DOHH2 (cell line): ENCODE measurements at regions not wholly inside any gene's neighbourhood (a gene's known extent, or its start where the extent isn't known, plus 50 kb on each side); places are given as distances from the start of the nearest gene placed in this dataset.
"Not testable (repeated sequence)": the region's sequence is repeated elsewhere in the genome, so short reads cannot be mapped to it uniquely, and the experiment has no call there.

Source experiments
- H3F3A ChIP-seq: fragments of 200-600 bp; sonication (generic), shearing (Covaris generic); 2 replicates; pipeline ENCODE4 v1.6.0; 2016; ENCODE audit warnings: antibody characterized with exemption, mild to moderate bottlenecking; ENCODE audit not compliant: control insufficient read depth, insufficient read depth
- H3K27ac ChIP-seq: fragments of 200-600 bp; sonication (generic); 2 replicates; pipeline ENCODE4 v1.5.1; 2014; ENCODE audit warnings: low read depth, mild to moderate bottlenecking, low read length, moderate library complexity
- H3K27me3 ChIP-seq: fragments of 200-600 bp; sonication (generic); 2 replicates; pipeline ENCODE4 v1.6.1; 2014; ENCODE audit warnings: mild to moderate bottlenecking, low read length, mixed read lengths; ENCODE audit not compliant: control insufficient read depth
- H3K36me3 ChIP-seq: fragments of 200-600 bp; sonication (generic); 2 replicates; pipeline ENCODE4 v1.6.1; 2014; ENCODE audit warnings: mild to moderate bottlenecking, low read length, moderate library complexity, mixed read lengths; ENCODE audit not compliant: control insufficient read depth
- H3K4me1 ChIP-seq: fragments of 200-600 bp; sonication (generic); 2 replicates; pipeline ENCODE4 v1.6.1; 2014; ENCODE audit warnings: mild to moderate bottlenecking, low read length, mixed read lengths; ENCODE audit not compliant: control insufficient read depth
- H3K4me2 ChIP-seq: fragments of 200-600 bp; sonication (generic); 2 replicates; pipeline ENCODE4 v1.6.0; 2014; ENCODE audit warnings: mild to moderate bottlenecking, low read length, moderate library complexity
- H3K4me3 ChIP-seq: fragments of 200-600 bp; sonication (generic); 2 replicates; pipeline ENCODE4 v1.5.1; 2014; ENCODE audit warnings: mild to moderate bottlenecking, low read length, mixed read lengths
- H3K79me2 ChIP-seq: fragments of 200-600 bp; sonication (generic); 2 replicates; pipeline ENCODE4 v1.6.1; 2014; ENCODE audit warnings: mild to moderate bottlenecking, low read length, mixed read lengths; ENCODE audit not compliant: control insufficient read depth
- H3K9me2 ChIP-seq: fragments of 200-600 bp; sonication (generic); replicated peaks from 2 replicates; pipeline ENCODE4 v1.6.1; 2014; ENCODE audit warnings: mild to moderate bottlenecking, low read length, mixed read lengths; ENCODE audit not compliant: control insufficient read depth
- H3K9me3 ChIP-seq: fragments of 200-600 bp; sonication (generic); 2 replicates; pipeline ENCODE4 v1.6.1; 2014; ENCODE audit warnings: antibody characterized with exemption, low read length, mixed read lengths; ENCODE audit not compliant: control insufficient read depth, insufficient read depth
- H4K20me1 ChIP-seq: fragments of 200-600 bp; sonication (generic); 2 replicates; pipeline ENCODE4 v1.6.0; 2014; ENCODE audit warnings: low read depth, mild to moderate bottlenecking, antibody characterized with exemption, low read length, moderate library complexity; ENCODE audit not compliant: control insufficient read depth, insufficient read depth
- CTCF ChIP-seq: fragments of 200-600 bp; sonication (generic); IDR thresholded peaks from one replicate; pipeline ENCODE4 v1.5.1; 2014; ENCODE audit warnings: antibody characterized with exemption, mild to moderate bottlenecking, low read depth, low read length; ENCODE audit not compliant: poor library complexity, severe bottlenecking
- EZH2phosphoT487 ChIP-seq: fragments of 200-600 bp; sonication (generic); IDR thresholded peaks from 2 replicates; pipeline ENCODE4 v1.6.1; 2017; ENCODE audit warnings: borderline replicate concordance, mild to moderate bottlenecking, antibody characterized with exemption, low read length, moderate library complexity, mixed read lengths

GRCh38 chr19:5245631-5246553, 94.7 kb downstream of the PTPRS start:
- Histone ChIP-seq H3K9me2 (no peaks in the 10 kb centered on the region), H4K20me1 (no peaks in the 10 kb centered on the region), H3K79me2 (no peaks in the 10 kb centered on the region), H3F3A (no peaks in the 10 kb centered on the region), H3K27ac (no peak overlapping the region), H3K36me3 (no peaks in the 10 kb centered on the region), H3K4me1 (no peaks in the 10 kb centered on the region), H3K9me3 (no peaks in the 10 kb centered on the region), H3K4me3 (no peak overlapping the region), H3K4me2 (no peak overlapping the region), H3K27me3 (no peaks in the 10 kb centered on the region)
- TF ChIP-seq EZH2phosphoT487 (no peak), CTCF (no peak)

GRCh38 chr19:5244351-5244750, 96.3 kb downstream of the PTPRS start:
- Histone ChIP-seq H3K27me3 (no peaks in the 10 kb centered on the region), H3K27ac (no peak overlapping the region), H4K20me1 (no peaks in the 10 kb centered on the region), H3K4me3 (no peak overlapping the region), H3K36me3 (no peaks in the 10 kb centered on the region), H3K9me2 (no peaks in the 10 kb centered on the region), H3K9me3 (no peaks in the 10 kb centered on the region), H3K4me2 (no peak overlapping the region), H3F3A (no peaks in the 10 kb centered on the region), H3K4me1 (no peaks in the 10 kb centered on the region), H3K79me2 (no peaks in the 10 kb centered on the region)
- TF ChIP-seq CTCF, result no peak
- no peak for TF ChIP-seq EZH2phosphoT487

GRCh38 chr19:5243878-5244277, 96.7 kb downstream of the PTPRS start:
- Histone ChIP-seq H3K9me2 (no peaks in the 10 kb centered on the region), H3K27ac (no peak overlapping the region), H3K4me1 (no peaks in the 10 kb centered on the region), H3K36me3 (no peaks in the 10 kb centered on the region), H3K27me3 (no peaks in the 10 kb centered on the region), H4K20me1 (no peaks in the 10 kb centered on the region), H3K4me2 (no peak overlapping the region), H3K4me3 (no peak overlapping the region), H3K79me2 (no peaks in the 10 kb centered on the region), H3F3A (no peaks in the 10 kb centered on the region), H3K9me3 (no peaks in the 10 kb centered on the region)
- TF ChIP-seq CTCF (no peak), EZH2phosphoT487 (no peak)

GRCh38 chr19:5241896-5242295, 98.7 kb downstream of the PTPRS start:
- H3K27me3 ChIP-seq, H3K4me1 ChIP-seq, H3K9me2 ChIP-seq, H3K36me3 ChIP-seq, H3K27ac ChIP-seq, H3K4me3 ChIP-seq, H4K20me1 ChIP-seq, H3K4me2 ChIP-seq, H3K79me2 ChIP-seq, H3F3A ChIP-seq, H3K9me3 ChIP-seq: not testable (repeated sequence)
